Neuronal stem cell (in vitro differentiated cells): ENCODE measurements at regions not wholly inside any gene's neighbourhood (a gene's known extent, or its start where the extent isn't known, plus 50 kb on each side); places are given as distances from the start of the nearest gene placed in this dataset.

Experiments
- DNase-seq: peaks from one replicate; pipeline ENCODE4 v3.0.0-alpha.2; 2013; ENCODE audit warnings: low spot score
- H2AFZ ChIP-seq: one replicate; pipeline ENCODE4 v1.6.1; 2013; ENCODE audit warnings: mild to moderate bottlenecking, low read length, inconsistent platforms
- H2AK5ac ChIP-seq: 2 replicates; pipeline ENCODE4 v1.6.1; 2013; ENCODE audit warnings: low read depth, mild to moderate bottlenecking, inconsistent platforms, low read length, moderate library complexity, mixed read lengths
- H2BK120ac ChIP-seq: 2 replicates; pipeline ENCODE4 v1.6.1; 2013; ENCODE audit warnings: low read depth, mild to moderate bottlenecking, inconsistent platforms, low read length, moderate library complexity, mixed read lengths
- H2BK12ac ChIP-seq: one replicate; pipeline ENCODE4 v1.6.1; 2013; ENCODE audit warnings: low read length, inconsistent platforms
- H2BK15ac ChIP-seq: 2 replicates; pipeline ENCODE4 v1.6.1; 2013; ENCODE audit warnings: mild to moderate bottlenecking, low read length, inconsistent platforms, mixed read lengths
- H2BK5ac ChIP-seq: one replicate; pipeline ENCODE4 v1.6.1; 2013; ENCODE audit warnings: inconsistent platforms, mild to moderate bottlenecking, low read length, moderate library complexity
- H3K14ac ChIP-seq: one replicate; pipeline ENCODE4 v1.6.1; 2013; ENCODE audit warnings: low read length, inconsistent platforms
- H3K18ac ChIP-seq: 2 replicates; pipeline ENCODE4 v1.6.1; 2013; ENCODE audit warnings: low read length, inconsistent platforms
- H3K23ac ChIP-seq: 2 replicates; pipeline ENCODE4 v1.6.1; 2013; ENCODE audit warnings: low read depth, mild to moderate bottlenecking, mixed read lengths, low read length, inconsistent platforms; ENCODE audit not compliant: poor library complexity
- H3K27ac ChIP-seq: replicated peaks from 3 replicates; pipeline ENCODE4 v1.5.1; 2013; ENCODE audit warnings: low read length, inconsistent platforms
- H3K27me3 ChIP-seq, 3 experiments: 2 replicates each; pipeline ENCODE4 v1.6.1; 2013; ENCODE audit warnings: low read length in 3 of 3, mild to moderate bottlenecking in 2 of 3, inconsistent platforms in 1 of 3, low read depth in 1 of 3, mixed read lengths in 1 of 3, moderate library complexity in 1 of 3; ENCODE audit not compliant: control insufficient read depth in 3 of 3, insufficient read depth in 3 of 3
- H3K36me3 ChIP-seq, 2 donors: replicated peaks in 1 of 2; 2 replicates each; pipeline ENCODE4 v1.6.1; 2013; ENCODE audit warnings: low read length in 2 of 2; ENCODE audit not compliant: control insufficient read depth in 2 of 2, insufficient read depth in 2 of 2
- H3K4ac ChIP-seq: 2 replicates; pipeline ENCODE4 v1.6.1; 2013; ENCODE audit warnings: inconsistent platforms, mild to moderate bottlenecking, low read length, moderate library complexity
- H3K4me1 ChIP-seq, 2 donors: 1 replicate in 1 of 2; 2 replicates in 1 of 2; pipeline ENCODE4 v1.6.1; 2013; ENCODE audit warnings: low read length in 2 of 2, low read depth in 1 of 2; ENCODE audit not compliant: control insufficient read depth in 2 of 2, insufficient read depth in 1 of 2
- H3K4me2 ChIP-seq: one replicate; pipeline ENCODE4 v1.6.1; 2013; ENCODE audit warnings: mild to moderate bottlenecking, low read length, inconsistent platforms; ENCODE audit not compliant: insufficient read depth, poor library complexity, severe bottlenecking
- H3K4me3 ChIP-seq, 2 donors: 2 replicates each; pipeline ENCODE4 v1.5.1; 2013; ENCODE audit warnings: low read length in 2 of 2, mild to moderate bottlenecking in 2 of 2, inconsistent platforms in 1 of 2, moderate library complexity in 1 of 2
- H3K79me1 ChIP-seq: one replicate; pipeline ENCODE4 v1.6.1; 2013; ENCODE audit warnings: low read depth, mild to moderate bottlenecking, inconsistent platforms, low read length, moderate library complexity
- H3K9ac ChIP-seq: one replicate; pipeline ENCODE4 v1.6.1; 2013; ENCODE audit warnings: mild to moderate bottlenecking, low read depth, low read length, inconsistent platforms; ENCODE audit not compliant: poor library complexity
- H3K9me3 ChIP-seq, 2 donors: replicated peaks in 1 of 2; 2 replicates each; pipeline versions ENCODE3 to v1.6.1; 2013; ENCODE audit warnings: low read length in 2 of 2, mild to moderate bottlenecking in 2 of 2, inconsistent platforms in 1 of 2, low read depth in 1 of 2, mixed read lengths in 1 of 2, moderate library complexity in 1 of 2; ENCODE audit not compliant: control insufficient read depth in 2 of 2, insufficient read depth in 1 of 2
- H4K8ac ChIP-seq: one replicate; pipeline ENCODE4 v1.6.1; 2013; ENCODE audit warnings: low read depth, mild to moderate bottlenecking, inconsistent platforms, low read length, moderate library complexity
- H4K91ac ChIP-seq: one replicate; pipeline ENCODE4 v1.6.1; 2013; ENCODE audit warnings: low read length, low read depth, mild to moderate bottlenecking, inconsistent platforms; ENCODE audit not compliant: poor library complexity
- WGBS, 2 donors: extraction: QIAGEN DNeasy Blood & Tissue Kit; methylation state at CpG; one replicate each; pipeline ENCODE4 v1.1.7; 2013; ENCODE audit warnings: missing lambda C conversion rate in 2 of 2, mixed read lengths in 1 of 2; ENCODE audit not compliant: insufficient read length in 2 of 2, insufficient replicate concordance in 1 of 2; ENCODE audit errors: extremely low coverage in 2 of 2; 5-methylcytosine and 5-hydroxymethylcytosine counted together

DNA sequence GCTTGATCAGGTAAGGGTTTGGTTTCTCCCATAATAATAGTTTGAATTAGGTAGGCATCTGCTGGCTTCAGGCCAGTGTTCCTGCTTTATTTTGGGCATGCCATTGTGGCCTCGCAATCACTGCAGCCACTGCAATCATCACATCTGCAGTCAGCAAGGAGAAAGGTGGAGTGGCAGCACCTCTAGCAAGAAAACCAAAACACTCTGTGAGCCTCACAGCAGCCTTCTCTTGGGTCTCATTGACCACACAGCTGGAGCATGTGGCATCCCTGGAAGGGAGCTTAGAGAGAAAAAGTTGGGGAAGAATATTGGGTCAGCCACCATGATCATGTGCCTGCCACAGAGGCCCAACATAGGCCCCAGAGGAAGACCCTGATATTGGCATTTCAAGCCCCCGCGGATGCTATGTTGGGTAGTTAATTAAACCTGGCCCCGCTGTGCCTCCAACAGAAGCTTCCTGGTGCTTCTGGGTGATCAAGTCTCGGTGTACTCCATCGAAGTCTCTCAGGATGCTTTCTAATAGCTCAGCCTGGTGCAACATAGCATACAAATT lies 158.0 kb upstream of the UBE2E1 start:
- Histone ChIP-seq H4K91ac (peak overlapping the region; percentile 49), H3K23ac (no peak overlapping the region), H2BK5ac (no peak overlapping the region), H2BK15ac (no peak overlapping the region), H2BK12ac (no peak overlapping the region), H3K4me2 (no peak overlapping the region), H3K4me1 (peaks cover 0 to 15% of the 10 kb centered on the region in 2 donors), H3K4me3 (no peak overlapping the region), H4K8ac (no peak overlapping the region), H3K4ac (no peak overlapping the region), H3K9me3 (no peaks in the 10 kb centered on the region), H3K27ac (no peak overlapping the region), H2BK120ac (no peak overlapping the region), H3K18ac (no peak overlapping the region), H3K27me3 (no peaks in the 10 kb centered on the region), H3K79me1 (no peaks in the 10 kb centered on the region), H3K14ac (no peak overlapping the region), H2AK5ac (no peak overlapping the region), H3K36me3 (no peaks in the 10 kb centered on the region), H3K9ac (no peak overlapping the region), H2AFZ (no peak overlapping the region)
- no peak for DNase-seq
- no CpG with 5 or more reads among the region's 6 CpGs for WGBS, 2 donors

DNA sequence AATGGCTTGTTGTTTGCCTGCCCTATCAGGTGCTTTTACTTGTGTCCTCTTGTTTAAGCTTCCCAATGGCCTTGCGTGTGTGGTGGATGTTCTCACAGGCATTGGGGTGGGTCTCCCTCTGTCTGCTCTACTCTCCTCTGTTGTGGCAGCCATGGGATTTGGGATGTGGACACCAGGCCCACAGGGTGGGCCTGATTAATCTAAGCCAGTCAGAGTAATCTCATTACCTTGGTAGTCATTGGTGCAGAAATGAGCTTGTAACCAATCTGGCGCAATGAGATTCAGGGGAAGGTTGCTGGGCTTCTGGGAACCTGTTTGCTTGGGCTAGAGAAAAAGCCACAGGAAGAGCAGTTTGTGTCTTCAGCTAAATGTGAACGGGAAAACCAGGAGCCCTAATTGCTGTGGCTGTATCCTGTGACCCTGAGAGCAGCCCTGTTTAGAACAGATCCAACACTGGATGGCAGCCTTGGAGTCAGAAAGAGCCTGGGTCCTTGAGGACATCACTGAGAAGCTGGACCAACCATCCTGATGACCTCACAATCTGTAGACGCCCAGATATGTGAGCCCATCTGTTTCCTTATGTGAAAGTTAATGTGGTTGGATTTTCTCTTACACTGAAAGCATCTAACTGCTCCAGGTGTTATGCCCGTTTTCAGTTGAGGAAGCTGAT lies 157.3 kb upstream of the UBE2E1 start:
- DNase-seq: no peak
- Histone ChIP-seq H3K4me2 (no peak overlapping the region), H3K36me3 (no peaks in the 10 kb centered on the region), H3K14ac (no peak overlapping the region), H2BK120ac (no peak overlapping the region), H3K9me3 (no peaks in the 10 kb centered on the region), H3K27ac (no peak overlapping the region), H4K91ac (no peak overlapping the region), H3K4me1 (peaks cover 0 to 15% of the 10 kb centered on the region in 2 donors), H2BK5ac (no peak overlapping the region), H3K4me3 (no peak overlapping the region), H3K79me1 (no peaks in the 10 kb centered on the region), H2BK15ac (no peak overlapping the region), H3K9ac (no peak overlapping the region), H2BK12ac (no peak overlapping the region), H3K23ac (no peak overlapping the region), H2AFZ (no peak overlapping the region), H4K8ac (no peak overlapping the region), H2AK5ac (no peak overlapping the region), H3K18ac (no peak overlapping the region), H3K4ac (no peak overlapping the region), H3K27me3 (no peaks in the 10 kb centered on the region)
- WGBS, 2 donors: no CpG with 5 or more reads among the region's 5 CpGs

DNA sequence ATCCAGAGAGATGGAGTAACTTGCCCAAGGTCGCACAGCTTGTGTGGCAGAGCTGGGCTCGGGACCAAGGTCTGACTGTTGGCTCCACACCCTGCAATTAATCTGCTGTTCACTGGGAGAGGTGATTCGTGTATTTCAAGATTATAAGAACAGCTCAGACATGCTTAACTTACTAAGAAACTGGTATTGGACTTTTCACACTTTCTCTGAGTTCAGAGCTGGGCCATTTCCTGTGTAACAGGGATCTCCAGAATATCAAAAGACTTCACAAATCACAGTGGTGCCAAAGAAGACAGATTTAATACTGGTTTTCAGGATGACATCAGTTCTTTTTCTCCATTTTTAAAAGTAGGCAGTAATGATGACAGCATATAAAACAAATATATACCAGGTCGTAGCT lies 156.8 kb upstream of the UBE2E1 start:
- Histone ChIP-seq H2BK15ac (no peak overlapping the region), H3K9ac (no peak overlapping the region), H4K91ac (no peak overlapping the region), H3K9me3 (no peaks in the 10 kb centered on the region), H3K23ac (no peak overlapping the region), H2AK5ac (no peak overlapping the region), H2AFZ (no peak overlapping the region), H3K18ac (no peak overlapping the region), H4K8ac (no peak overlapping the region), H3K79me1 (no peaks in the 10 kb centered on the region), H3K14ac (no peak overlapping the region), H3K27me3 (no peaks in the 10 kb centered on the region), H2BK120ac (no peak overlapping the region), H2BK12ac (no peak overlapping the region), H3K4me2 (no peak overlapping the region), H3K4me1 (peaks cover 0 to 17% of the 10 kb centered on the region in 2 donors), H3K4ac (no peak overlapping the region), H3K4me3 (no peak overlapping the region), H2BK5ac (no peak overlapping the region), H3K27ac (no peak overlapping the region), H3K36me3 (no peaks in the 10 kb centered on the region)
- WGBS, 2 donors: no CpG with 5 or more reads among the region's 4 CpGs
- DNase-seq: no peak

GRCh38 chr3:23649448-23649847 lies 156.3 kb upstream of the UBE2E1 start:
- Histone ChIP-seq H3K14ac (no peak overlapping the region), H2BK15ac (no peak overlapping the region), H3K4me1 (peaks cover 0 to 17% of the 10 kb centered on the region in 2 donors), H3K18ac (no peak overlapping the region), H3K4me2 (no peak overlapping the region), H3K36me3 (no peaks in the 10 kb centered on the region), H2AK5ac (no peak overlapping the region), H4K8ac (no peak overlapping the region), H3K4ac (no peak overlapping the region), H3K27me3 (no peaks in the 10 kb centered on the region), H3K9ac (no peak overlapping the region), H3K23ac (no peak overlapping the region), H3K4me3 (no peak overlapping the region), H4K91ac (no peak overlapping the region), H3K79me1 (no peaks in the 10 kb centered on the region), H2BK120ac (no peak overlapping the region), H2BK12ac (no peak overlapping the region), H2AFZ (no peak overlapping the region), H3K9me3 (no peaks in the 10 kb centered on the region), H2BK5ac (no peak overlapping the region), H3K27ac (no peak overlapping the region)
- no peak for DNase-seq
- WGBS, 2 donors: no CpG with 5 or more reads among the region's 3 CpGs
